ENCODE measurements at regions not wholly inside any gene's neighbourhood (a gene's known extent, or its start where the extent isn't known, plus 50 kb on each side); places are given as distances from the start of the nearest gene placed in this dataset.

- TF ChIP-seq CREB1 (IDR thresholded peaks at IDR 0.05) (no peak), CTBP2 (IDR thresholded peaks at IDR 0.05; ENCODE audit: borderline replicate concordance, insufficient read depth, insufficient read length, low read length) (no peak), SP2 (IDR thresholded peaks at IDR 0.05; ENCODE audit: low read length) (no peak), CBX5 (IDR thresholded peaks at IDR 0.05; ENCODE audit: low read depth, low read length) (no peak), SP4 (IDR thresholded peaks at IDR 0.05; ENCODE audit: low read length) (no peak)
Observed at GRCh38 chr6:119735530-119735929, 386.0 kb upstream of the MAN1A1 start (continued).
